ENCODE measurements at regions not wholly inside any gene's neighbourhood (a gene's known extent, or its start where the extent isn't known, plus 50 kb on each side); places are given as distances from the start of the nearest gene placed in this dataset.
A peak's percentile ranks its signal among the peaks of the same experiment; 100 is the strongest.
"Not testable (repeated sequence)": the region's sequence is repeated elsewhere in the genome, so short reads cannot be mapped to it uniquely, and the experiment has no call there.

GRCh38 chr2:48197618-48198017 lies 116.9 kb upstream of the FOXN2 start:
- no peak for DNase-seq

DNA sequence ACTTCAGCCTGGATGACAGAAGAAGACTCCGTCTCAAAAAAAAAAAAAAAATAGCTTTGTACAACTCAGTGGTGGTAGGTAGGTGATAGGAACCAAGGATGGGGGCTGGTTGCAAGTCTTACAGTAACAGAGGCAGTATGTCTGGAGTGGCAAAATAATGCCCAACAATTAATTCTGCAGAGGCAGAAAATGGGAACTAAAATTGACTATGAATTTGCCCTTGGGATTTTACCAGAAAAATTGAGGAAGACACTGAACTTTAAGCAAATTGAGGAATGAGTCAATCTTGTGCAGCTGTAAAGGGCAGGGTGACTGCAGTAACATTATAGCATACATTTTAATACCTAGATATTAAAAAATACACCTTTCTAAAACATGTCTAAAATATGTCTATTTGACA lies 116.1 kb upstream of the FOXN2 start:
- no peak for DNase-seq

GRCh38 chr2:48199070-48199469 lies 115.4 kb upstream of the FOXN2 start:
- no peak for DNase-seq

GRCh38 chr2:48200620-48201293 lies 113.7 kb upstream of the FOXN2 start:
- DNase-seq, result no peak

GRCh38 chr2:48201435-48201834 lies 113.0 kb upstream of the FOXN2 start:
- not testable (repeated sequence) for DNase-seq

DNA sequence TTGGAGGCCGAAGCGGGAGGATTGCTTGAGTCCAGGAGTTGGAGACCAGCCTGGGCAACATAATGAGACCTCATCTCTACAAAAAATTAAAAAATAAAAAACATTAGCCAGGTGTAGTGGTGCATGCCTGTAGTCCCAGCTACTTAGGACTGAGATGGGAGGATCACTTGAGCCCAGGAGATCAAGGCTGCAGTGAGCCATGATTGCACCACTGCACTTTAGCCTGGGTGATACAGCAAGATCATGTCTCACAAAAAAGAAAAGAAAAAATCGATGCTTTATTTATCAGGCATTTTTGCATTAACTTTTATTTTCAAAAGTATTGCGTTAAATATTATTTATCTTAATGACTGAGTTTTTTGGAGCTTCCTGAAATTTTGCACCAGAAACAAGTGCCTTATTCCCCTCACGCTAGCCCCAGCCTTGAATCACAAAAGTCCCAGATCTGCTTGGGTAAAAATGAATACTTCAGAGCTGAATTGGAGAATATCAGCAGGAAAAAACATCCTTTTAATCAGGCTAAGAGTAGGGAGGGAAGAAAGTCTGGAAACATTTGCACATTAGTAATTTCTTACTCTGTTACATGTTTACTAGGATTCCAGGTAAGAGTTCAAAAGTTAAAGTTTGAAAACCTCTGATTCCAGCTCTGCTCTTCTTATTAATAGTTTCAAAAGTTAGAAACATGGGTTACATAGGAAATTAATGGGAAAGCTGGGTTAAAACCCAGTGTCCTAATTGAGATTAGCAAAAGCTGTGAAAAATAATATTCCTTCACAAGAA lies 111.4 kb upstream of the FOXN2 start:
- no peak for DNase-seq

- DNase-seq, result no peak
Measured at GRCh38 chr2:48203668-48204067, 110.8 kb upstream of the FOXN2 start.

GRCh38 chr2:48204750-48205136 lies 109.7 kb upstream of the FOXN2 start:
- no peak for DNase-seq

DNA sequence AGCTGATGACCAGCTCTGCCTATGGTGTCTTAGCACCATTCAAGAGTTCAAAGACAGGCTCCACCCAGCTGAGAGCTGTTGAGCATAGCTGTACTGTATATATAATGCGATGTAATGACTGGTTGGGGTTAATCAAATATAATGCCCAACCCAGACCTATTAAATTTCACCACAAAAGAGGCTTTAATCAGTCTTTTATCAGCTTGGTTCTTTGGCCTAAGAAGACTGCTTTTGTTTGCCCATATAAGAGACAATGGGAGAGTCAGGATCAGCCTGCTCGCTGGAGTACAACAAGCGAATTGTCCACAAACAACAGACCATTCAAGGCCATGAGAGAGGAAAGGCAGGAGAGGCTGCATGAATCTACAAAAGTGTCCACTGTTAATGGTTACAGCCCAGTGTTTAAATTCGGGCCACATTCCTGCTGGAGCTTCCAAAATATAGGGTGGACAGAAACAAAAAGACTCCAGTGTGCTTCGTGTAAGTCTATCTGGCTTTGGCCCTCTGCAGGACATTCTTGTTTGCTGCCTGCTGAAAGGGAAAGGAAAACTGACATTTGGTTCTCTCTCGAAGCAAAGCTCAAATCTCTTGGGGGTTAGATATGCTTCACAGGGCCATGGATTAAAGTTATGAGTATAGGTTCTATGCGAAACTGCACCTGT lies 109.2 kb upstream of the FOXN2 start:
- DNase-seq, result peak; percentile 8

DNA sequence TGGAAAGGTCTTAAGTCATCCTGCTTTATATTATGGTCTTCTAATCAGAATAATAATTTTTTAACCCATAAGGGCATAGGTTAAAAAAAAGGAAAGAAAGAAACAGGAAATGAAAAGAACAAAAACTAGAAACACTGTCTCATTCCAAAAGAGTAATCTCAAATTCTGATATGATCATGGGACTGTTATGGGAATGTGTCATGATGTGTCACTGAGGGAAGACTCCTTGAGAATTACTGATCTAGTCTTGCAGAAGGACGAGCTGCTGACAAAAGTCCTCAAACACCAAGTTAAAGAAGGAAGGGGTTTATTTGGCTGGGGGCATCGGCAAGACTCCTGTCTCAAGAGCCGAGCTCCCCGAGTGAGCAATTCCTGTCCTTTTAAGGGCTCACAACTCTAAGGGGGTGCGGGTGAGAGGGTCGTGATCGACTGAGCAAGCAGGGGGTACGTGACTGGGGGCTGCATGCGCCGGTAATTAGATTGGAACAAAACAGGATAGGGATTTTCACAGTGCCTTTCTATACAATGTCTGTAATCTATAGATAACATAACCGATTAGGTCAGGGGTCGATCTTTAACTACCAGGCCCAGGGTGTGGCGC lies 108.3 kb upstream of the FOXN2 start:
- not testable (repeated sequence) for DNase-seq

DNA sequence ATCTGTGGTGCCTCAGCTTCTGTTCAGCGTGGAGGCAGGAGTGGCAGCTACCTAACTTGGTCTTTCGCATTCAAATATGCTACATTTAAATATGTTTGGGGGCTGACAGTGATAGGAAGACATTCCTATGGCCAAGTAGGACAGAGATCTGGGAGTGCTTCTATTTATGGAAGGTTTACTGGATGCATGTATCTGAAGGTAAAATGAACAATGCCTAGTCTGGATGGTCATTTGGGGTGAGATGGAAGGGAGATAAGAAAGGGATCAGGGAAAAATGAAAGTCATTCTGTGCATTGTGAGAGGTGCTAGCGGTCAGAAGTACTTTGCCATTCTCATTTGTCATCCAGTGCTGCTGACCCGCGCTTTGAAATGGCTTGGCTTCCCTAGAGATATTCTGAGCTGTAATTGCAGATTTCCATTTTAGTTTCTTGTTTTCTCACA lies 107.3 kb upstream of the FOXN2 start:
- DNase-seq, result no peak

DNA sequence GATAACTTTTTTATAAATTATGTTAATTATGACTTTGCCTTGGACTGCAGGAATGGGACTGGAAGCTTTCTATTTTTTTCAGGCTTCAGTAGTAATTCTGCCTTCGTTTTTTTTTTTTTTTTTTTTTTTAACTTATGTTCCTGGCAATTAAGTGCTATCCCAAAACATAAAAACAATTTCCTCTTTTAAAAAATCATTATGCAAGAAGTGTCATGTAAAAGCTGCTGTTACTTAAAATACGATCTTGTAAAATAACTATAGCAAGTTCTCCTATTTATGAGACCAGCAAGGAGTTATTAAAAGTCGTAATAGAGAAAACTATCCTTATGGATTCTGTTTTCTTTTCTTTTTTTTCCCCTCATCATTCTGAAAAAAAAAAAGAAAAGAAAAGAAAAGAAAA lies 106.6 kb upstream of the FOXN2 start:
- DNase-seq, result no peak

GRCh38 chr2:48209214-48209885 lies 105.1 kb upstream of the FOXN2 start:
- DNase-seq, result peak; percentile 18

DNA sequence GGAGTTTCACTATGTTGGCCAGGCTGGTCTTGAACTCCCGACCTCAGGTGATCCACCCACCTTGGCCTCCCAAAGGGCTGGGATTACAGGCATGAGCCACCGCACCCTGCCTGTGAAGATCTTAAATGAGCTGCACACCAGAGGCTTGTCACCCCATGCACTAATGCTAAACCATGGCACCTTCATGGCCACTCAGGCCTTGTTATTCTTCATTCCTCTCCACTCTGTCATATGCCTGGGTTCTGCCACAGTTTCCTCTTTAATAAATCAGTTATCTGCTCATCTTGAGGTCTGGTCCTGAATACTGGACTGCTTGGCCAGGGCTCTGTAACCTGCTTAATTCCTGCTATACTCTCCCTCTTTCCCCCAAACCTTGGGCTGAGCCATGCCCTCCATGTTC lies 104.3 kb upstream of the FOXN2 start:
- no peak for DNase-seq

DNA sequence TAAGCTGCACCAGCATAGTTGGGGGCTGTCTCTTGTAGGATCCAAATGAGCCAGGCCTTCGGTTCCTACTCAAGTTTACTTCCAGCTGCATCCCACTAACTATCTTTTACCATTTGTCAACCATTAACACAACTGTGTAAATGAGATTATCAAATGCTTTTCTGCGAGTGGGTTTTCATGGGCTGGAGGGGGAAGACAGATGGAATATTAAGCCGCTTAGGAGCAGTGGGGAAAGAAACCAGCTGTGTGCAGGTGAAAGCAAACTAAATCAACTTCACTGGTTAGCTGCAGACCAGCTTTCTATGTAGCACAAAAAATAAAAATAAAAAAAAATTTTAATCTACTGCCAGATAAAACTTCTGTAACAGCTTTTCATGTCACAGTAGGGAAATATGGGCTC lies 100.8 kb upstream of the FOXN2 start:
- DNase-seq, result no peak

- no peak for DNase-seq
Measured at GRCh38 chr2:48218169-48218568, 96.3 kb upstream of the FOXN2 start.

GRCh38 chr2:48219234-48219554 lies 95.3 kb upstream of the FOXN2 start:
- no peak for DNase-seq

DNA sequence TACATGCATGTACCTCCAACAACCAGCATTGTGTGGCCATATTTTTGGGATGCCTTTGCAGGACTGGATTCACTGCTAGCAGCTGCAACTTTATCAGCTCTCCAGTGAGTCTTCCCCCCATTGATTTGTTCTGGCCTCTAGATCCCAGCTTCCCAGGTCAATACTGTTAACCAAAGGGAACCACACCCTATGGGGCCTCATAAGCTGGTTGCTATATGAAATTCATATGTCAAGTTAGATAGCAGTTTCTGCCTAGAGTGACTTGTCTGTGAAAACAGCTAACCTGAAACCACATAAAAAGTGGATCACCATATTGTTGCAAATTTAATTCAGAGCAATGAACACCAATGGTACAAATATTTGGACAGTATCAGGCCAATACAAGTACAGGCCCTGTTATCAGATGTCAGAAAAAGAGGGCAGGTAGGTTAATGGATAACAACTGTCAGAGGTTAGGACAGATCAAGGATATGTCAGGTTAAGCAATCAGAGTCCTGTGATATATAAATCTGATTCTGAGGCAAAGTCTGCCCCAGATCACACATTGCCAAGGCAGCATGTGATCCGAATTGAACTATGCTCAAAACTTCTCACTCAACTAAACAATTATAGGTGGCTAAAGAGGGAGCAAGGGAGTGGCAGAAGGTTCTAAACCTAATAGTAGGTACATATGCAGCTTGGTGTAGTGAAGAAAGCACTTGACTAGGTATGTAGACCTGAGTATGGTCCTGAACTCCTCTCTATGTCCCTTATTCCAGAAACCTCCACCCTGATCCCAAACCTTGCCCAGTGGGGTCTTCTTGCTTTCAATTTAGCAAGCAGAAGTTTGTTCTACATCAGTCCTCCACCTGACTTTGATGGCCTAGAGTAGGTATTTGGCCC lies 94.7 kb upstream of the FOXN2 start:
- DNase-seq, result no peak

DNA sequence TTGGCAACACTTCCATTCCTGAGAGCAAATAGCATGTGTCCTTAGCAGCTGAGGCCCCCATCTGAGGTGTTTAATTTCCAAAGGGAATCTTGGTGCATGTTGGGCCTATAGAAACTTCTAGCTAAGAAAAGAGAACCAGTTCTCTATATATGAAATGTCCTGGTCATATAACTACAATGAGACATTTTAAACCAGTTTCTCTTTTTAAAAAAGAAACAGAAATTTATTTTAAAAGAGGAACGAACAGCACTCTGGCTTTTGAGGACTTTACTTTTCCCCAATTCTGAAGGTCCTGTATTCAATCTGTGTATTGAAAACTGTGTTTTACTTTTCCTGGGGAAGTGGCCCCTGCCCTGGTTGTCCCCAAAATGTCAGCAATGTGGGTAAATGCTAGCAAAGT lies 94.0 kb upstream of the FOXN2 start:
- no peak for DNase-seq

- no peak for DNase-seq
Measured at GRCh38 chr2:48221846-48222516, 92.5 kb upstream of the FOXN2 start.

DNA sequence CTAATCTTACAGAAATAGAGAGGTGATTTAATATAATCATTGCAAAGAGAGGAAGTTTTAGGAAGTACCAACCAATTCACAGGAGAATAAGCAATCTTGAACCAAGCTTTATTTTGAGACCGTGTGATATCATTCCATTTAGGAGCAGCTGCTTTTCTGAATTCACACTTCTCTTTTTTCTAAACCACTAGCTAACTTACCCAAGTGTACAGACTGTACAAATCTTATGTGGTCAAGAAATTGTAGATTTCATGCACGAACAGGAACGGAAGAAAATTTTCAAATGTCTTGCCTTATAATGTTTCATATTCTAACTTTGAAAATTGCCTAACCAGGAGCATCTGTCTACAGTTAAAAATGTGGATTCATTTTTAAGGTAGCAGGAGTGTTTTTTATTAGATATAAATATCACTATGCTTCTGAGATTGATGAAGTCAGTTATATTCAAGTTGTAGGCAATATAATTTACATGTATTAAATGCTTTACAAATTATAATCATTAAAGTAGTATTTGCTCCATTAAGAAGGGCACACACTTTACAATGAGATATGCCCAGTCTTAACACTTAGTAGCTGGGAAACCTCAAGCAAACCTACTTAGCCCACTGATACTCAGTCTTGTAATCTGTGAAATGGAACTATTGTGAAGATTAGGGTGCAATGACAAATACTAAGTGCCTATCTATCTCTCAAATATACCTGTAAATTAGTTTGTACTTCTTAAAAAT lies 86.7 kb upstream of the FOXN2 start:
- DNase-seq, result no peak

Measured in NCI-H2171 treated with DMSO at 0.1 percent for 48 hours (cell line).